Chondrocyte (in vitro differentiated cells): ENCODE measurements at regions not wholly inside any gene's neighbourhood (a gene's known extent, or its start where the extent isn't known, plus 50 kb on each side); places are given as distances from the start of the nearest gene placed in this dataset.

ENCODE experiments used
- DNase-seq: peaks from one replicate; pipeline ENCODE4 v3.0.0; 2021; ENCODE audit warnings: mixed read lengths, low spot score
- H3K27ac Mint-ChIP-seq: one replicate; pipeline ENCODE4 v1.8.0; 2021; ENCODE audit warnings: mild to moderate bottlenecking, moderate library complexity, mixed read lengths; ENCODE audit not compliant: unreplicated experiment
- H3K27me3 Mint-ChIP-seq: 2 replicates; pipeline ENCODE4 v1.8.0; 2021; ENCODE audit warnings: low read depth, mixed read lengths
- H3K36me3 Mint-ChIP-seq: 2 replicates; pipeline ENCODE4 v1.8.0; 2021; ENCODE audit warnings: low read depth, mixed read lengths
- H3K4me1 Mint-ChIP-seq: 2 replicates; pipeline ENCODE4 v1.8.0; 2021; ENCODE audit warnings: low read depth, mild to moderate bottlenecking, mixed read lengths
- H3K4me3 Mint-ChIP-seq: one replicate; pipeline ENCODE4 v1.8.0; 2021; ENCODE audit warnings: mild to moderate bottlenecking, moderate library complexity, mixed read lengths; ENCODE audit not compliant: unreplicated experiment
- H3K9me3 Mint-ChIP-seq: 2 replicates; pipeline ENCODE4 v1.8.0; 2021; ENCODE audit warnings: low read depth, mixed read lengths
- CTCF ChIP-seq: fragments of 200-600 bp; sonication (generic); IDR thresholded peaks from 2 replicates; pipeline ENCODE4 v1.5.0; 2021; ENCODE audit warnings: antibody characterized with exemption, mild to moderate bottlenecking, moderate library complexity

GRCh38 chr9:108417312-108417711 is 438.5 kb downstream of the ACTL7B start:
- peaks cover 3% of the 10 kb centered on the region for H3K4me1 Mint-ChIP-seq
- H3K27ac Mint-ChIP-seq: no peak overlapping the region
- no peak overlapping the region for H3K4me3 Mint-ChIP-seq
- DNase-seq: no peak
- no peak for TF ChIP-seq CTCF
- no peaks in the 10 kb centered on the region for H3K36me3 Mint-ChIP-seq
- H3K9me3 Mint-ChIP-seq: peaks cover 10% of the 10 kb centered on the region
- H3K27me3 Mint-ChIP-seq: no peaks in the 10 kb centered on the region

DNA sequence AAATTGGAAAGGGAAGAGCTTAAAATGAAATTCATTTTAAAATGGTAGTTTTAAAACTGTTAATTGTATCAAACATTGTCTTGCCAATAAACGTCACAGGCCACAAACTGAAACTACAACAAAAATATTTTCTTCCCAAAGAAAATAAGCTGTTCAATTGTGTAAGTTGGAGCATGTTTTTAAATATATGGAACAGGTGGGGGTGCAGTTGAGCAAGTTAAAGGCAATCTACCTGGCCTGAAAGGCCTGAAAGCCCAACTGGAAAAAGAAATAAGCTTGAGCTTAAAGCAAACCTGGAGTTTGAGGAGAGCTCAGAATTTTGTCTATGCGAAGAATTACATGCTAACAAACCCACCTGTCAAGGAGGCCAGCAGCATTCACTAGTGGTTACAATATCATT is 439.5 kb downstream of the ACTL7B start:
- Mint-ChIP-seq H3K36me3 (no peaks in the 10 kb centered on the region), H3K27me3 (no peaks in the 10 kb centered on the region), H3K9me3 (peaks cover 9% of the 10 kb centered on the region), H3K27ac (no peak overlapping the region), H3K4me1 (peaks cover 3% of the 10 kb centered on the region), H3K4me3 (no peak overlapping the region)
- DNase-seq: no peak
- TF ChIP-seq CTCF: peak; percentile 46

- no peak overlapping the region for H3K4me3 Mint-ChIP-seq
- H3K4me1 Mint-ChIP-seq: peaks cover 3% of the 10 kb centered on the region
- TF ChIP-seq CTCF: no peak
- DNase-seq: no peak
- H3K27me3 Mint-ChIP-seq: no peaks in the 10 kb centered on the region
- H3K9me3 Mint-ChIP-seq: no peaks in the 10 kb centered on the region
- no peaks in the 10 kb centered on the region for H3K36me3 Mint-ChIP-seq
- H3K27ac Mint-ChIP-seq: no peak overlapping the region
Measured at GRCh38 chr9:108413809-108414208, 442.0 kb downstream of the ACTL7B start.

DNA sequence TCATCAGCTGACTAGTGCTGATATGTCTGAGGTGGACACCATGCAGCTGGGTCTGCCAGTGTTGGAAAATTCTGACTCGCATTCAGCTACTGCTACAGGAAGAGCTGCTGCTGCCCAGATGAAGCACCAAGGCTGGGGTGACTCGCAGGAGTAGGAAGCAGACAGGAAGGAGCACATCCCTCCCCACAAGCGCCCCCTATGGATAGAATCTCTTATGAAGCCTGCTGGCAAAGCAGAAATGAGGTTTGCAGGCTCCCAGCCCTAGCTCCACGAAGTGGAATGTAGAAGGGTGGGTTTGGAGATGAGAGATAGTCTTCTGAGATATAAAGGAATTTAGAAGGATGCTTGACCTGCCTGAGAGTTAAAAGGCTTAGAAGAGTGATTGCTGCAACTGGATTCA is 443.0 kb downstream of the ACTL7B start:
- H3K9me3 Mint-ChIP-seq: no peaks in the 10 kb centered on the region
- H3K36me3 Mint-ChIP-seq: no peaks in the 10 kb centered on the region
- no peak for DNase-seq
- peaks cover 3% of the 10 kb centered on the region for H3K4me1 Mint-ChIP-seq
- H3K4me3 Mint-ChIP-seq: no peak overlapping the region
- no peaks in the 10 kb centered on the region for H3K27me3 Mint-ChIP-seq
- no peak overlapping the region for H3K27ac Mint-ChIP-seq
- no peak for TF ChIP-seq CTCF

- Mint-ChIP-seq H3K27ac (no peak overlapping the region), H3K36me3 (no peaks in the 10 kb centered on the region), H3K9me3 (no peaks in the 10 kb centered on the region), H3K4me3 (no peak overlapping the region), H3K4me1 (peaks cover 3% of the 10 kb centered on the region), H3K27me3 (no peaks in the 10 kb centered on the region)
- no peak for DNase-seq
- TF ChIP-seq CTCF: no peak
Measured at GRCh38 chr9:108411632-108412031, 444.2 kb downstream of the ACTL7B start.
